ENCODE measurements at regions not wholly inside any gene's neighbourhood (a gene's known extent, or its start where the extent isn't known, plus 50 kb on each side); places are given as distances from the start of the nearest gene placed in this dataset.
"Not testable (repeated sequence)": the region's sequence is repeated elsewhere in the genome, so short reads cannot be mapped to it uniquely, and the experiment has no call there.

- peak; percentile 1 for DNase-seq (ENCODE audit: low spot score)
Measured at GRCh38 chrX:84611843-84612636, 109.8 kb upstream of the HDX start.

DNA sequence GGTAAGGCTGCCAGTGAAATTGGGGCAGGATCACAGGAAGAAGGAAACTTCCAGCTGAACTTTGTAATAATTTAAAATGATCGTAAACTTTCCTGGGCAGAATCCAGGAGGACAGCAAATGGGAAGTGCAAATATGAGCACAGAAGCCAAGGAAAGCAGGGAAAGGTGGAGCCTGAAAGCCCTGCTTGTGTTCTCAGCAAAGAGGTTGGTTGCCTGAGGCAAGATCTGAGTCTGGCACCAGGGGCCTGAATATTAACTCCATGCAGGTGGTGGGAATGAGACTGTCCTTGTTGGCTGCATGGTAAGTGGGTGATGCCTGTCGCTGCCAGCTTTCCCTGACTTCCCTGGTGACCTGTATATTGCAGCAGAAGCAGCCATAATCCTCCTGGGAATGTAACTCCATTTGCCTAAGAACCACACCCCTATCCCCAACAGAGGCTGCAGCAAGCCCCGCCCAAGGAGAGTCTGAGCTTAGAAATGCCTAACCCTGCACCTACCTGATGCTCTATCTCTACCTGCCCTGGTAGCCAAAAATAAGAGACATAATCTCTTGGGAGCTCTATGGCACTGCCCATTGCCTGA lies 132.0 kb upstream of the HDX start:
- DNase-seq (ENCODE audit: low spot score): no peak

- no peak for DNase-seq (ENCODE audit: low spot score)
Measured at GRCh38 chrX:84666086-84666485, 163.8 kb upstream of the HDX start.

GRCh38 chrX:84690228-84690627 lies 188.0 kb upstream of the HDX start:
- DNase-seq (ENCODE audit: low spot score): no peak

DNA sequence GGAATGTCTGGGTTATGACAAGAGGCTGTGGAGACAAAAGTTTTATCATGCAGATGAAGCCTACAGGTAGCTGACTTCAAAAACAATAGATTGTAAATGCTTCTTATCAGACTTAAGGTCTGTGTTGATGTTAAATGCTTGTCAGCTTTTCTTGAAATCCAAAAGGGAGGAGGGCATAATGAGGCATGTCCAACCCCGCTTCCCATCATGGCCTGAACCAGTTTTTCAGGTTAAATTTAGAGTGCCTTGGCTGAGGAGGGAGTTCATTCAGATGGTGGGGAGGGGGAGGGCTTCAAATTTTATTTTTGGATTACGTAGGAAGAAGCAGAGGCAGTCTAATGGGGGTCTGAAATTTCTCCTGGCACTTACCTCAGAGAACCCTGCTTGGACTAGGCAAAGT lies 207.7 kb upstream of the HDX start:
- DNase-seq (ENCODE audit: low spot score): no peak

DNA sequence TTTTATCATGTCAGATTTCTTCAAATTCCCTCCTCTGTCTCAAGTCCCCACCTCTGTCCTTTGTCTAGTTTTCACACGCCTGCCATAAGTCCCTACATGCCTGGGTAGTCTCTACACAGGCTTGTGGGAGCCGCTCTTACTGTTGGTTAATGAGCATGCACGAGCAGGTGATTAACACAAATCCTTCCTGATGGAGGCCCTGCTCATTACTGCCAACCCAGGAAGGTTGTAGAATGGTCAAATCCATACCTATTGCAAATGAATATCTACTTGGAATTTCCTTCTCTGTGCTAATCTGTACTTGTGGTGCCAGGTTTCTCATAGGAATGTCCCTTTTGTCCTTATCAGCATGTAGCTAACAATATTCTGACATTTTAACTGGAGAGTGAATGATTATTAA lies 208.4 kb upstream of the HDX start:
- no peak for DNase-seq (ENCODE audit: low spot score)

DNA sequence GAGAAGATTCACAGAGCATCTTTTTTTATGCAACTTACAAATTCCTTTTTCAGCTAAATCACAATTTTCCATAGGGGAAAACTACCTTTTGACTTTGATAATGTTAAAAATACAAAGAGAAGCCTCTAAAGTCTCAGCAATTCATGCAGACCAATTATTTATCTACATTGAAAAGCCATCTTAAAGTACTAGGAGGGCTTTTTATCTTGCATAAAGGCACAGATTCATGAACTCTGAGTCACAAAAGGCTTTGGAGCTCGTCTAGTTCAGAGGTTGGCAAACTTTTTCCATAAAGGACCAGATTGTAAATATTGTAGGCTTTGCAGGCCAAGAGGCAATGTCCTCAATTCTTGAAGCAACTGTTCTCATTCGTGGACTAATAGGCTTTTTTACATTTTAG lies 210.4 kb upstream of the HDX start:
- DNase-seq (ENCODE audit: low spot score): no peak

GRCh38 chrX:84715315-84715714 lies 213.1 kb upstream of the HDX start:
- no peak for DNase-seq (ENCODE audit: low spot score)

GRCh38 chrX:84717343-84717742 lies 215.1 kb upstream of the HDX start:
- no peak for DNase-seq (ENCODE audit: low spot score)

GRCh38 chrX:84721416-84721815 lies 219.2 kb upstream of the HDX start:
- DNase-seq (ENCODE audit: low spot score): no peak

- no peak for DNase-seq (ENCODE audit: low spot score)
Measured at GRCh38 chrX:84724576-84724975, 222.3 kb upstream of the HDX start.

GRCh38 chrX:84729408-84729807 lies 227.2 kb upstream of the HDX start:
- no peak for DNase-seq (ENCODE audit: low spot score)

DNA sequence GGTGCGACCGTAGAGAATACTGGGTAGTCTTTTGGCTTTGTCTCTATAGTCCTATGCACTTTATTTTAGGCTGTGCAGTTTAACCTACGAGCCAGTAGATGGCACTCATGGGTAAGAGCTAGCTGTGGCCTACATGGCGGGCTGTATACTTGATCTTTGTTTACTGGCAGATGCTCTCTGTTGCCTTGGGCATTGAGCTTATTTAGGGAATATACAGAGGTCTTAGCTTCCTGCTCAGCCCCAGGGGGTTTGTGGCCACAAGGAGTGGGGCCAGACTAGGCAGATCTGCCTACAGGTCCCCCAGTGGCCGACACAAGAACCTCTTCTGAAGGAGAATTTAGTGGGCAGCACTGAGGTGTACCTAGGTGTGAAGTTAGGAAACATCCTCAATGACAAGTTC lies 227.6 kb upstream of the HDX start:
- peak; percentile 68 for DNase-seq (ENCODE audit: low spot score)

- DNase-seq (ENCODE audit: low spot score): no peak
Measured at GRCh38 chrX:84735025-84735424, 232.8 kb upstream of the HDX start.

DNA sequence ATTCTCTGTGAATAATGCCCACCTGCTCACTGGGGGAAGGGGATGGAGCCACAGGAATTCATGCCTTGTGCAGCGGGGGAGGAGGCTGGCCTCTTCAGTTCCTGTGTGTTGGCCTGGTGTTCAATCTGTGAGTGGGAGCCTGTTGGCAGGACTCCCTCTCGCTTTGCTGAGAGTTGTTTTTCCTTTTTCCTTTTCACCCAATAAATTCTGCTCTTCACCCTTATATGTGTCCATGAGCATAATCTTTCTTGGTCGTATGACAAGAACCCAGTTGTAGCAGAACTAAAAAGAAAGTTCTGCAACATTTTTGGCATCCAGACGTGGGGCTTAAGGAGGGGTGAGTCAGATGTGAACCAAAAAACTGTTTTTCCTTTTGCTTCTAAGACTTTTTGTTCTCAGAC lies 235.2 kb upstream of the HDX start:
- DNase-seq (ENCODE audit: low spot score): no peak

- no peak for DNase-seq (ENCODE audit: low spot score)
Measured at GRCh38 chrX:84747516-84747915, 245.3 kb upstream of the HDX start.

DNA sequence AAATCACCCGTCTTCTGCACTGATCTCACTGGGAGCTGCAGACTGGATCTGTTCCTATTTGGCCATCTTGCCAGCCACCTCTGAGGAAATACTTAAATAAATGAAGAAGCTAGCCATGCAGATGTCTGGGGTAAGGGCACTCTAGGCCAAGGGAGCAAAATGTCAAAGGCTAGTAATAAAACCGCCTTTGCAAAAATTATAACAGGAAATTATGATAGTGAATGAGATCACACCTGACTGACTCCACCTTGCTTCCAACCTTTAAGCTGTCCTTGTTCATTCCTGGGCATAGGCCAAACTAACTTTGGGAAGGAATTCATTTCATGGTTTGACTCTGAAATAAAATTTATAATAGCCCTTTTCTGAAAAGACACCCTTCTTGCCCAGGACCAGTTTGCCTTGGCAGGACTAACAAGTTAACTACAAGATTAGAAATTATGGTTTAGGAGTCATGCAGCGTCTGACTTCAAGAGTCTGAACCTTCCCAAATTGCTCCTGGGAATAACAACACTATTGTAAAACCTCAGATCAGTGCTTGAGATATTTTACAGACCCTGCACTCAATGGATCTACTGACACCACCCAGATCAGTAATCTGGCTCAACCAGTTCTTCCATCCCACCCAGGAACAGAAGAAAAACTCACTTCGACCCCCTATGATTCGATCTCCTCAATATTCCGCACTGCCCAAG lies 246.9 kb upstream of the HDX start:
- DNase-seq (ENCODE audit: low spot score): no peak

GRCh38 chrX:84760560-84760959 lies 243.1 kb upstream of the APOOL start:
- no peak for DNase-seq (ENCODE audit: low spot score)

DNA sequence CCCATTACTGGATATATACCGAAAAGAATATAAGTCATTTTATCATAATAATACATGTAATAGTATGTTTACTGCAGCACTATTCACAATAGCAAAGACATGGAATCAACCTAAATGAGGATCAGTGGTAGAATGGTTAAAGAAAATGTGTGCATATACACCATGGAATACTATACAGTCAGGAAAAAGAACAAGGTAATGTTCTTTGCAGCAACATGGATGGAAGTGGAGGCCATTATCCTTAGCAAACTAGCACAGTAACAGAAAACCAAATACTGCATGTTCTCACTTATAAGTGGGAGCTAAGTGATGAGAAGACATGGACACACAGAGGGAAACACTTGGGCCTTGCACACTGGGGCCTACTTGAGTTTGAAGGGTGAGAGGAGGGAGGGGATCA lies 207.4 kb upstream of the APOOL start:
- no peak for DNase-seq (ENCODE audit: low spot score)

DNA sequence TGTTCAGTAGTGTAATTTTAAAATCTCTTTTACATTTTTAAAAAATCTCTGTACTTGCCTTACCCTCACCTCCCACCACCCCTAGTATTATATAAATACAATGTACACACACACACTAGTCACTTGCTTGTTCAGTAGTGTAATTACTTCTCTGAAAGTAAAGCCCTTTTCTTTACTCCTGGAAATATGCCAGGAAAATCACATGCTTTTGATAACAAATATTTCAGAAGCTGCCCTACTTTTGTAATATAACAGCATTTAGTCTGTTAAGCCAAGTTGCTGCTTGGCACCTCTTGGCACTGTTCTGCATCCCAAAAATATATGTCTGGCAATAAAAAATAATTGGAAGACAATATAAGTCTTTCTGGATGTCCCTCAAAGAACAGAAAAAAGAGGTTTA lies 172.8 kb upstream of the APOOL start:
- no peak for DNase-seq (ENCODE audit: low spot score)

- not testable (repeated sequence) for DNase-seq (ENCODE audit: low spot score)
Measured at GRCh38 chrX:84846541-84846940, 157.1 kb upstream of the APOOL start.

DNA sequence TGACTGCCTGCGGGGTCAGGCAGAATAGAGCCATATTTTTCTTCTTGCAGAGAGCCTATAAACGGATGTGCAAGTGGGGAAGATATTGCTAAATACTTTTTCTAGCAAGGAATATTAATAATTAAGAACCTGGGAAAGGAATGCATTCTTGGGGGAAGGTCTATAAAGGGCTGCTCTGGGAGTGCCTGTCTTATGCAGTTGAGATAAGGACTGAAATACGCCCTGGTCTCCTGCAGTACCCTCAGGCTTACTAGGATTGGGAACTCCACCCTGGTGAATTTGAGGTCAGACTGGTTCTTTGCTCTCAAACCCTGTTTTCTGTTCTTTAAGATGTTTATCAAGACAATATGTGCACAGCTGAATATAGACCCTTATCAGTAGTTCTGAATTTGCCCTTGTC lies 152.5 kb upstream of the APOOL start:
- not testable (repeated sequence) for DNase-seq (ENCODE audit: low spot score)

DNA sequence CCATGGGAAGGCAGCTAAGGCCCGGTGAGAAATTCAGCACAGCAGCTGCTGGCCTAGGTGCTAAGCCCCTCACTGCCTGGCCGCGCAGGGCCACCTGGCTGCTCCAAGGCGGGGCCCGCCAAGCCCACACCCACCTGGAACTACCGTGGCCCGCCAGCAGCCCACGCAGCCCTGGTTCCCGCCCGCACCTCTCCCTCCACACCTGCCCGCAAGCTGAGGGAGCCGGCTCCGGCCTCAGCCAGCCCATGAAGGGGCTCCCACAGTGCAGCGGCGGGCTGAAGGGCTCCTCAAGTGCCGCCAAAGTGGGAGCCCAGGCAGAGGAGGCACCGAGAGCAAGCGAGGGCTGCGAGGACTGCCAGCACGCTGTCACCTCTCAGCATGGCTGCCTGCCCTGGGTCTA lies 146.9 kb upstream of the APOOL start:
- DNase-seq (ENCODE audit: low spot score): not testable (repeated sequence)

All from RKO (cell line).